ENCODE measurements at regions not wholly inside any gene's neighbourhood (a gene's known extent, or its start where the extent isn't known, plus 50 kb on each side); places are given as distances from the start of the nearest gene placed in this dataset.

- no peaks in the 10 kb centered on the region for H3K4me1 ChIP-seq (ENCODE audit: insufficient read depth, low read length, poor library complexity, severe bottlenecking)
- H3K27ac ChIP-seq (ENCODE audit: low read depth, low read length, poor library complexity, severe bottlenecking), result no peak overlapping the region
- TF ChIP-seq EZH2phosphoT487 (IDR thresholded peaks at IDR 0.05; ENCODE audit: borderline replicate concordance, low read depth, low read length), result no peak
- no peak for TF ChIP-seq CTCF (conservative IDR thresholded peaks at IDR 0.05; ENCODE audit: low read length)
- no peaks in the 10 kb centered on the region for H4K20me1 ChIP-seq (ENCODE audit: insufficient read depth, low read length)
- no peaks in the 10 kb centered on the region for H3K36me3 ChIP-seq (ENCODE audit: insufficient read depth, low read length)
- POLR2A ChIA-PET, result no interaction called here
- no TSS peak for BruUV-seq (replicated peaks)
- no peak overlapping the region for H3K4me3 ChIP-seq (ENCODE audit: low read depth, low read length, poor library complexity, severe bottlenecking)
- intact Hi-C loops (cut with micrococcal nuclease; ENCODE audit: unreplicated experiment), result no loop called here
- DNase-seq (ENCODE audit: low spot score), result no peak
- no peaks in the 10 kb centered on the region for H3K79me2 ChIP-seq (ENCODE audit: insufficient read depth, low read depth, low read length)
- no peaks in the 10 kb centered on the region for H3K9me3 ChIP-seq (ENCODE audit: low read length)
- no peak overlapping the region for H3K4me2 ChIP-seq (ENCODE audit: low read length)
- H2AFZ ChIP-seq (ENCODE audit: low read length), result no peak overlapping the region
- no peaks in the 10 kb centered on the region for H3K9me2 ChIP-seq (ENCODE audit: insufficient read depth, low read length)
- CTCF ChIA-PET (ENCODE audit: unreplicated experiment), result no interaction called here
Measured at GRCh38 chr5:38190111-38190510, 68.2 kb upstream of the EGFLAM start.

- H3K79me2 ChIP-seq (ENCODE audit: insufficient read depth, low read depth, low read length), result no peaks in the 10 kb centered on the region
- no peaks in the 10 kb centered on the region for H3K36me3 ChIP-seq (ENCODE audit: insufficient read depth, low read length)
- no peak overlapping the region for H2AFZ ChIP-seq (ENCODE audit: low read length)
- H3K9me2 ChIP-seq (ENCODE audit: insufficient read depth, low read length), result no peaks in the 10 kb centered on the region
- BruUV-seq (replicated peaks), result no TSS peak
- intact Hi-C loops (cut with micrococcal nuclease; ENCODE audit: unreplicated experiment), result no loop called here
- no peak overlapping the region for H3K4me3 ChIP-seq (ENCODE audit: low read depth, low read length, poor library complexity, severe bottlenecking)
- H3K4me1 ChIP-seq (ENCODE audit: insufficient read depth, low read length, poor library complexity, severe bottlenecking), result no peaks in the 10 kb centered on the region
- ChIA-PET CTCF (ENCODE audit: unreplicated experiment) (no interaction called here), POLR2A (no interaction called here)
- no peaks in the 10 kb centered on the region for H3K9me3 ChIP-seq (ENCODE audit: low read length)
- no peak overlapping the region for H3K27ac ChIP-seq (ENCODE audit: low read depth, low read length, poor library complexity, severe bottlenecking)
- TF ChIP-seq EZH2phosphoT487 (IDR thresholded peaks at IDR 0.05; ENCODE audit: borderline replicate concordance, low read depth, low read length), result no peak
- no peak for TF ChIP-seq CTCF (conservative IDR thresholded peaks at IDR 0.05; ENCODE audit: low read length)
- DNase-seq (ENCODE audit: low spot score), result no peak
- H4K20me1 ChIP-seq (ENCODE audit: insufficient read depth, low read length), result no peaks in the 10 kb centered on the region
- H3K4me2 ChIP-seq (ENCODE audit: low read length), result no peak overlapping the region
Measured at GRCh38 chr5:38189081-38189504, 69.3 kb upstream of the EGFLAM start.

- no peaks in the 10 kb centered on the region for H3K4me1 ChIP-seq (ENCODE audit: insufficient read depth, low read length, poor library complexity, severe bottlenecking)
- intact Hi-C loops (cut with micrococcal nuclease; ENCODE audit: unreplicated experiment), result no loop called here
- no peak overlapping the region for H3K4me3 ChIP-seq (ENCODE audit: low read depth, low read length, poor library complexity, severe bottlenecking)
- TF ChIP-seq CTCF (conservative IDR thresholded peaks at IDR 0.05; ENCODE audit: low read length) (no peak), EZH2phosphoT487 (IDR thresholded peaks at IDR 0.05; ENCODE audit: borderline replicate concordance, low read depth, low read length) (no peak)
- no peaks in the 10 kb centered on the region for H3K36me3 ChIP-seq (ENCODE audit: insufficient read depth, low read length)
- H3K9me2 ChIP-seq (ENCODE audit: insufficient read depth, low read length), result no peaks in the 10 kb centered on the region
- ChIA-PET CTCF (ENCODE audit: unreplicated experiment) (no interaction called here), POLR2A (interaction anchor here (0.6 kb wide), 1 partner anchor 264 kb away, joined by 3 read pairs; no protein-coding TSS in a partner anchor)
- H3K79me2 ChIP-seq (ENCODE audit: insufficient read depth, low read depth, low read length), result no peaks in the 10 kb centered on the region
- no peak overlapping the region for H3K27ac ChIP-seq (ENCODE audit: low read depth, low read length, poor library complexity, severe bottlenecking)
- no peak overlapping the region for H2AFZ ChIP-seq (ENCODE audit: low read length)
- no peaks in the 10 kb centered on the region for H3K9me3 ChIP-seq (ENCODE audit: low read length)
- DNase-seq (ENCODE audit: low spot score), result no peak
- BruUV-seq (replicated peaks), result no TSS peak
- H4K20me1 ChIP-seq (ENCODE audit: insufficient read depth, low read length), result no peaks in the 10 kb centered on the region
- H3K4me2 ChIP-seq (ENCODE audit: low read length), result no peak overlapping the region
Measured at GRCh38 chr5:38188591-38188990, 69.8 kb upstream of the EGFLAM start.

All from OCI-LY7 (cell line).